Upper lobe of left lung (tissue), 4 donors: ENCODE measurements at regions not wholly inside any gene's neighbourhood (a gene's known extent, or its start where the extent isn't known, plus 50 kb on each side); places are given as distances from the start of the nearest gene placed in this dataset.

ENCODE experiments used
- POLR2A ChIP-seq, 4 donors: fragments of 450-650 bp; IDR thresholded peaks; one replicate each; pipeline ENCODE4 v1.5.1; 2016 to 2017; ENCODE audit warnings: antibody characterized with exemption in 4 of 4, mild to moderate bottlenecking in 2 of 4
- POLR2AphosphoS5 ChIP-seq, 2 donors: sonication (generic); formaldehyde crosslinking; IDR thresholded peaks; one replicate each; pipeline ENCODE4 v1.5.1; 2017; ENCODE audit warnings: antibody characterized with exemption in 2 of 2
- TF ChIP-seq, protein P1 (sequence below), 6 experiments: fragments of 450-650 bp in 4 of 6; fragments of 200-600 bp in 2 of 6; sonication (generic) in 2 of 6; IDR thresholded peaks; one replicate each; pipeline ENCODE4 v1.5.1; 2016 to 2019; ENCODE audit warnings: antibody characterized with exemption in 6 of 6

DNA sequence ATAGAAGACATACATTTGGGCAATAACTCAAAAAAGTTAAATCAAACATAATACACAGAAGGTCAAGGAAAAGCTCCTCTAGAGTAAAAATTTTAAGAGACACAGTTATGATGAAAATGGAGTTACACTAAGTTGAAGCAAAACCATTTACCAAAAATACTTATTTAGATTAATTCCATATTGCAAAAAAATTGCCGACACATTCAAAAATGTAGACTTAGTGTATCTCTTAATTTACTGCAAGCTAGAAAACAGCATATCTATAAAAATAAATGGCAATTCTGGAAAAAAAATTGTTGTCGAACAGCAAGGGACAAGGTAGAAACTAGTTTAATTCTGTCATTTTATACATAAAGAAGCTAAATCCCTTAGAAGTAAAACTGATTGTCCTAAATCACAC lies 248.7 kb upstream of the KIF2B start:
- TF ChIP-seq, protein P1, sequence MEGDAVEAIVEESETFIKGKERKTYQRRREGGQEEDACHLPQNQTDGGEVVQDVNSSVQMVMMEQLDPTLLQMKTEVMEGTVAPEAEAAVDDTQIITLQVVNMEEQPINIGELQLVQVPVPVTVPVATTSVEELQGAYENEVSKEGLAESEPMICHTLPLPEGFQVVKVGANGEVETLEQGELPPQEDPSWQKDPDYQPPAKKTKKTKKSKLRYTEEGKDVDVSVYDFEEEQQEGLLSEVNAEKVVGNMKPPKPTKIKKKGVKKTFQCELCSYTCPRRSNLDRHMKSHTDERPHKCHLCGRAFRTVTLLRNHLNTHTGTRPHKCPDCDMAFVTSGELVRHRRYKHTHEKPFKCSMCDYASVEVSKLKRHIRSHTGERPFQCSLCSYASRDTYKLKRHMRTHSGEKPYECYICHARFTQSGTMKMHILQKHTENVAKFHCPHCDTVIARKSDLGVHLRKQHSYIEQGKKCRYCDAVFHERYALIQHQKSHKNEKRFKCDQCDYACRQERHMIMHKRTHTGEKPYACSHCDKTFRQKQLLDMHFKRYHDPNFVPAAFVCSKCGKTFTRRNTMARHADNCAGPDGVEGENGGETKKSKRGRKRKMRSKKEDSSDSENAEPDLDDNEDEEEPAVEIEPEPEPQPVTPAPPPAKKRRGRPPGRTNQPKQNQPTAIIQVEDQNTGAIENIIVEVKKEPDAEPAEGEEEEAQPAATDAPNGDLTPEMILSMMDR (IDR thresholded peaks at IDR 0.05) = no peak
- TF ChIP-seq POLR2A (IDR thresholded peaks at IDR 0.05) (no peak), POLR2AphosphoS5 (IDR thresholded peaks at IDR 0.05) (no peak)
